Neural cell (in vitro differentiated cells): ENCODE measurements at regions not wholly inside any gene's neighbourhood (a gene's known extent, or its start where the extent isn't known, plus 50 kb on each side); places are given as distances from the start of the nearest gene placed in this dataset.
A peak's percentile ranks its signal among the peaks of the same experiment; 100 is the strongest.

ENCODE experiments used
- H2AFZ ChIP-seq: fragments of 200-600, 300-800 bp; sonication (generic), shearing (Covaris generic); 2 replicates; pipeline ENCODE4 v1.6.0; 2014; ENCODE audit warnings: low read depth, mild to moderate bottlenecking, antibody characterized with exemption, low read length, moderate library complexity
- H3F3A ChIP-seq: fragments of 200-600 bp; shearing (Covaris generic); 2 replicates; pipeline ENCODE4 v1.6.1; 2016; ENCODE audit warnings: mild to moderate bottlenecking, moderate library complexity, mixed read lengths, antibody characterized with exemption, low read length; ENCODE audit not compliant: insufficient read depth, poor library complexity, severe bottlenecking
- H3K27ac ChIP-seq: fragments of 200-600, 300-800 bp; sonication (generic), shearing (Covaris generic); 2 replicates; pipeline ENCODE4 v1.5.1; 2014; ENCODE audit warnings: mild to moderate bottlenecking, low read length, moderate library complexity
- H3K27me3 ChIP-seq: fragments of 300-800, 200-600 bp; sonication (generic), shearing (Covaris generic); 2 replicates; pipeline ENCODE4 v1.6.0; 2014; ENCODE audit warnings: mild to moderate bottlenecking, low read depth, low read length, moderate library complexity; ENCODE audit not compliant: insufficient read depth
- H3K36me3 ChIP-seq: fragments of 300-800, 200-600 bp; sonication (generic), shearing (Covaris generic); 2 replicates; pipeline ENCODE4 v1.5.1; 2014; ENCODE audit warnings: mild to moderate bottlenecking, antibody characterized with exemption, low read length, moderate library complexity; ENCODE audit not compliant: insufficient read depth
- H3K4me2 ChIP-seq: fragments of 300-800, 200-600 bp; sonication (generic), shearing (Covaris generic); 2 replicates; pipeline ENCODE4 v1.6.0; 2014; ENCODE audit warnings: mild to moderate bottlenecking, low read length
- H3K4me3 ChIP-seq: fragments of 300-800, 200-600 bp; sonication (generic), shearing (Covaris generic); 2 replicates; pipeline ENCODE4 v1.5.1; 2014; ENCODE audit warnings: mild to moderate bottlenecking, low read length, moderate library complexity
- H3K79me2 ChIP-seq: fragments of 200-600 bp; shearing (Covaris generic); replicated peaks from 2 replicates; pipeline ENCODE4 v1.6.0; 2014; ENCODE audit warnings: mild to moderate bottlenecking, low read length, moderate library complexity; ENCODE audit not compliant: insufficient read depth
- H3K9ac ChIP-seq: fragments of 300-800, 200-600 bp; sonication (generic), shearing (Covaris generic); 2 replicates; pipeline ENCODE4 v1.6.1; 2016; ENCODE audit warnings: mild to moderate bottlenecking, low read length, mixed read lengths
- H3K9me2 ChIP-seq: fragments of 200-600 bp; shearing (Covaris generic); 2 replicates; pipeline ENCODE4 v1.6.1; 2016; ENCODE audit warnings: mild to moderate bottlenecking, low read length, mixed read lengths; ENCODE audit not compliant: insufficient read depth
- H3K9me3 ChIP-seq: fragments of 200-600, 300-800 bp; sonication (generic), shearing (Covaris generic); 2 replicates; pipeline ENCODE4 v1.6.1; 2016; ENCODE audit warnings: mild to moderate bottlenecking, mixed run types, low read length, moderate library complexity, mixed read lengths
- H4K20me1 ChIP-seq: fragments of 200-600 bp; shearing (Covaris generic); 2 replicates; pipeline ENCODE4 v1.6.1; 2016; ENCODE audit warnings: mild to moderate bottlenecking, mixed run types; ENCODE audit not compliant: insufficient read depth
- CTCF ChIP-seq: fragments of 450-650 bp; IDR thresholded peaks from 2 replicates; pipeline ENCODE4 v1.5.1; 2014; ENCODE audit warnings: antibody characterized with exemption, mild to moderate bottlenecking, moderate library complexity; ENCODE audit not compliant: poor library complexity, severe bottlenecking
- EP300 ChIP-seq: fragments of 450-650 bp; conservative IDR thresholded peaks from 2 replicates; pipeline ENCODE4 v1.6.1; 2014; ENCODE audit warnings: antibody characterized with exemption, mild to moderate bottlenecking, moderate library complexity; ENCODE audit not compliant: poor library complexity, severe bottlenecking
- EZH2 ChIP-seq: fragments of 200-600, 300-800 bp; shearing (Covaris generic), sonication (generic); IDR thresholded peaks from 2 replicates; pipeline ENCODE4 v1.6.1; 2014; ENCODE audit warnings: antibody characterized with exemption, low read length, borderline replicate concordance, mild to moderate bottlenecking; ENCODE audit not compliant: insufficient read depth, poor library complexity, severe bottlenecking
- MXI1 ChIP-seq: fragments of 450-650 bp; conservative IDR thresholded peaks from 2 replicates; pipeline ENCODE4 v1.6.1; 2014; ENCODE audit warnings: antibody characterized with exemption, mild to moderate bottlenecking; ENCODE audit not compliant: poor library complexity, severe bottlenecking
- POLR2AphosphoS5 ChIP-seq: IDR thresholded peaks from 2 replicates; pipeline ENCODE4 v1.6.1; 2012
- RAD21 ChIP-seq: fragments of 450-650 bp; conservative IDR thresholded peaks from 2 replicates; pipeline ENCODE4 v1.6.1; 2014; ENCODE audit warnings: antibody characterized with exemption, mild to moderate bottlenecking, moderate library complexity
- REST ChIP-seq: IDR thresholded peaks from 2 replicates; pipeline ENCODE4 v1.6.1; 2012; ENCODE audit warnings: borderline replicate concordance
- SMC3 ChIP-seq: fragments of 450-650 bp; conservative IDR thresholded peaks from 2 replicates; pipeline ENCODE4 v1.6.1; 2014; ENCODE audit warnings: antibody characterized with exemption, mild to moderate bottlenecking, moderate library complexity; ENCODE audit not compliant: poor library complexity
- TAF1 ChIP-seq: IDR thresholded peaks from 2 replicates; pipeline ENCODE4 v1.6.1; 2012; ENCODE audit warnings: low read depth

GRCh38 chr5:155948576-155948975, 378.4 kb upstream of the SGCD start:
- Histone ChIP-seq H3K9me2 (no peaks in the 10 kb centered on the region), H2AFZ (no peak overlapping the region), H3K27ac (no peak overlapping the region), H3K9me3 (no peaks in the 10 kb centered on the region), H3K9ac (no peak overlapping the region), H3K36me3 (no peaks in the 10 kb centered on the region), H3K4me3 (no peak overlapping the region), H3K79me2 (no peaks in the 10 kb centered on the region), H3K27me3 (no peaks in the 10 kb centered on the region), H3K4me2 (no peak overlapping the region), H4K20me1 (no peaks in the 10 kb centered on the region), H3F3A (peaks cover 5% of the 10 kb centered on the region)
- TF ChIP-seq CTCF (no peak), MXI1 (no peak), POLR2AphosphoS5 (no peak), REST (no peak), TAF1 (no peak), EP300 (no peak), EZH2 (no peak), SMC3 (no peak), RAD21 (no peak)

DNA sequence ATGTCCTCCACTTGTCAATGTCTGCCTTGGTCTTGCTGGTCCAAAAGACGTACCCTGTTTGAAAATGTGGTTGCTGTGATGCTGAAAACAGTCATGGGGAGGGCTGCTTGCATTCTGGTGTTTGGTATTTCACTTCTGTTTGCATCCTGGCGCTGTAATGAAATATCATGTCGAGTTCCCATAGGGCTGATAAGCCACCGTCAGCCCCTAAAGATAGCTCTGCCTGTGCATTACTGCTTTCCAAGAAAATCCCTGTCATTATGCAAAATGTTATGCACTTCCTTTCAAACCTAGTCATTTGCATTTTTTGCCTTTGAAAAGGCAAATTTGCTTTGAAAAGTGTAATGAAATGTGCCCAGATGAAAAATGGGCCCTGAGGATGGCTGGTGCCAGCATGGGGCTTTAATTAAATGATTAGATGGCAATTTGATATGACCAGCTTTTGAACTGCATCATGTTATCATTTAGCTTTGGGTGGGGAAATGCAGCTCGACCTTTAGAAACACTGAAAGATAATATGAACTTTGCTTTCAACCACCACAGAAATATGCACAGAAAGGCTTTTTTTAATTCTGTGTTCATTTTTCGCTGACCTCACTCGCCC, 374.4 kb upstream of the SGCD start:
- peak overlapping the region; percentile 64 for H3K27ac ChIP-seq
- peak overlapping the region; percentile 4 for H3K4me2 ChIP-seq
- no peaks in the 10 kb centered on the region for H3K79me2 ChIP-seq
- peak overlapping the region; percentile 32 for H3K9ac ChIP-seq
- TF ChIP-seq SMC3 (peak; percentile 19), REST (peak; percentile 77), POLR2AphosphoS5 (peak; percentile 54), RAD21 (peak; percentile 22), TAF1 (no peak), EP300 (peak; percentile 33), CTCF (no peak)
- no peaks in the 10 kb centered on the region for H4K20me1 ChIP-seq
- no peaks in the 10 kb centered on the region for H3K9me3 ChIP-seq
- no peaks in the 10 kb centered on the region for H3K36me3 ChIP-seq
- H3F3A ChIP-seq = peaks cover 5% of the 10 kb centered on the region
- no peaks in the 10 kb centered on the region for H3K27me3 ChIP-seq
- no peaks in the 10 kb centered on the region for H3K9me2 ChIP-seq
- peak overlapping the region; percentile 25 for H3K4me3 ChIP-seq
- no peak overlapping the region for H2AFZ ChIP-seq
